SK-N-MC (cell line): ENCODE measurements at regions not wholly inside any gene's neighbourhood (a gene's known extent, or its start where the extent isn't known, plus 50 kb on each side); places are given as distances from the start of the nearest gene placed in this dataset.

ENCODE experiments used
- EZH2 ChIP-seq: fragments of 200-600 bp; sonication (generic); IDR thresholded peaks from one replicate; pipeline ENCODE4 v1.6.1; 2017; ENCODE audit warnings: antibody characterized with exemption
- POLR2AphosphoS5 ChIP-seq: IDR thresholded peaks from 2 replicates; pipeline ENCODE4 v1.6.1; 2012; ENCODE audit warnings: mild to moderate bottlenecking, low read depth, low read length, borderline replicate concordance

DNA sequence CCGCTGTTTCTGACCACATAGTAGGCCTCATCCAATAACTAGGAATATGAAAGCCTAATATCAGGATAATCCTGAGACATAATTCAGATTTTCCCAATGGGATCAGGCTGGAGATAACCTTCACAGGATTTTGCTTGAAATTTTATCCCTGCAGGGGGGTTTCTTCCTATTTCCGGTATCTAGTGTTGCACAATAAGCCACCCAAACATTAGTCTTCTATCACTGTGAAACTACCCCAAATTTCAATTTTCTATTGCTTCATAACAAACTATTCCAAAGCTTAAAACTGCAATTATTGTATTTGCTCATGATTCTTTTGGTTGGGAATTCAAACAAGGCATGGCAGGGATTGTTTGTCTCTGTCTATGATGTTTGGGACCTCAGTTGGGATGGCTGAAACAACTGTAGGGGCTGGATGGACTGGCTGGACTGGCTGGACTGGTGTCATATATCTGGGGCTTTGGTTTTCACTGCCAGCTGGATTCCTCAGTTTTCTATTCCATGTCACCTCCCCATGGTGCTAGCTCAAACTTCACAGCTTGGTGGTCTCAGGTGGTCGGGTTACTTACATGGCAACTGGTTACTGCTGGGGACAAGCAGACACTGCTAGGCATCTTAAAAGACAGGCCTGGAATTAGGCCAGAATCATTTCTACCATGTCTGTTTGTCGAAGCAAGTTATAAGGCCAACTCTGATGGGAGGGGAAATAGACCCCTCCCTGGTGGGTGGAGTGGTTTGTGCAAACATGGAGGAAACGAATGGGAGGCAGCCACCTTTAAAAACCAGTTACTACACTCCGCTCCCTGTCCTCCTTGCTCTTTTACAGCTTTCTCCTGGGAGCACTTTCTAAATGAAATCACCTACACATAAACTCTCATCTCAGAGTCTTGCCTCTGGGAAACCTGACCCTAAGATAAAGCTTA lies 88.2 kb upstream of the STT3B start:
- TF ChIP-seq POLR2AphosphoS5 (no peak), EZH2 (no peak)
